B cell (primary cell): ENCODE measurements at regions not wholly inside any gene's neighbourhood (a gene's known extent, or its start where the extent isn't known, plus 50 kb on each side); places are given as distances from the start of the nearest gene placed in this dataset.

ENCODE experiments used
- ATAC-seq: fragments of 200-7000 bp; cut with Tn5 transposase; one replicate; pipeline ENCODE4 v1.10.0; 2021; ENCODE audit warnings: low read depth, mild to moderate bottlenecking, moderate number of reproducible peaks, moderate library complexity
- CTCF ChIA-PET: fragments of 350-600 bp; sonication (Branson Sonifier 250); formaldehyde crosslinking; loops from one replicate; lab custom pipeline; 2021; ENCODE audit warnings: antibody characterized with exemption, inconsistent platforms; lab: Charles Lee
- POLR2A ChIA-PET: fragments of 350-600 bp; sonication (Branson Sonifier 250); formaldehyde crosslinking; loops from one replicate; lab custom pipeline; 2021; ENCODE audit warnings: antibody characterized with exemption; lab: Charles Lee
- DNase-seq: peaks from one replicate; pipeline ENCODE4 v3.0.0; 2013
- H2AFZ ChIP-seq: 2 replicates; pipeline ENCODE4 v1.6.1; 2012; ENCODE audit warnings: mild to moderate bottlenecking, low read depth, low read length; ENCODE audit not compliant: insufficient read depth, poor library complexity, severe bottlenecking
- H3K27ac ChIP-seq, 2 donors: 1 replicate in 1 of 2; 2 replicates in 1 of 2; pipeline ENCODE4 v1.5.1; 2012 to 2013; ENCODE audit warnings: low read length in 2 of 2, mild to moderate bottlenecking in 2 of 2, moderate library complexity in 1 of 2
- H3K27me3 ChIP-seq, 4 experiments: fragments of 200-600 bp in 1 of 4; sonication (generic) in 1 of 4; replicated peaks in 1 of 4; 1 replicate in 2 of 4; 2 replicates in 2 of 4; pipeline versions ENCODE4 v1.6.1 to v1.7.0; 2013 to 2016; ENCODE audit warnings: low read length in 3 of 4, mild to moderate bottlenecking in 2 of 4, mixed read lengths in 1 of 4, moderate library complexity in 1 of 4; ENCODE audit not compliant: insufficient read depth in 4 of 4, control insufficient read depth in 3 of 4; ENCODE audit errors: control extremely low read depth in 1 of 4
- H3K36me3 ChIP-seq, 2 experiments: replicated peaks in 1 of 2; 1 replicate in 1 of 2; 2 replicates in 1 of 2; pipeline versions ENCODE4 v1.6.1 to v1.7.1; 2013; ENCODE audit warnings: low read length in 1 of 2; ENCODE audit not compliant: insufficient read depth in 2 of 2, control insufficient read depth in 1 of 2; ENCODE audit errors: control extremely low read depth in 1 of 2, extremely low read depth in 1 of 2
- H3K4me1 ChIP-seq, 2 donors: fragments of 200-600 bp in 1 of 2; sonication (generic) in 1 of 2; 1 replicate in 1 of 2; 2 replicates in 1 of 2; pipeline versions ENCODE4 v1.5.1 to v1.6.1; 2013 to 2017; ENCODE audit warnings: low read length in 2 of 2; ENCODE audit not compliant: control insufficient read depth in 2 of 2, insufficient read depth in 2 of 2
- H3K4me2 ChIP-seq: replicated peaks from 2 replicates; pipeline ENCODE3; 2012; ENCODE audit warnings: mild to moderate bottlenecking, low read depth, low read length; ENCODE audit not compliant: poor library complexity, severe bottlenecking
- H3K4me3 ChIP-seq, 5 experiments: fragments of 200-600 bp in 1 of 5; sonication (generic) in 1 of 5; 1 replicate in 3 of 5; 2 replicates in 2 of 5; pipeline versions ENCODE4 v1.5.1 to v1.7.0; 2011 to 2016; ENCODE audit warnings: low read length in 4 of 5, mild to moderate bottlenecking in 4 of 5, low read depth in 2 of 5, control low read depth in 1 of 5, moderate library complexity in 1 of 5; ENCODE audit not compliant: insufficient read depth in 1 of 5; ENCODE audit errors: control extremely low read depth in 1 of 5, extremely low read depth in 1 of 5
- H3K79me2 ChIP-seq: fragments of 200-600 bp; sonication (generic); one replicate; pipeline ENCODE4 v1.6.0; 2016; ENCODE audit warnings: low read length; ENCODE audit not compliant: control insufficient read depth, insufficient read depth
- H3K9ac ChIP-seq: fragments of 200-600 bp; sonication (generic); 2 replicates; pipeline ENCODE4 v1.6.1; 2017; ENCODE audit warnings: mild to moderate bottlenecking, low read length, moderate library complexity
- H3K9me3 ChIP-seq, 3 donors: one replicate each; pipeline versions ENCODE4 v1.6.1 to v1.7.1; 2013; ENCODE audit warnings: low read length in 2 of 3; ENCODE audit not compliant: control insufficient read depth in 2 of 3, insufficient read depth in 1 of 3; ENCODE audit errors: control extremely low read depth in 1 of 3
- H4K20me1 ChIP-seq: 2 replicates; pipeline ENCODE4 v1.6.0; 2012; ENCODE audit warnings: mild to moderate bottlenecking, low read length; ENCODE audit not compliant: insufficient read depth, control insufficient read depth, poor library complexity, severe bottlenecking
- H3K27ac Mint-ChIP-seq: one replicate; pipeline ENCODE4 v1.8.0; 2021; ENCODE audit warnings: mixed read lengths
- H3K27me3 Mint-ChIP-seq: one replicate; pipeline ENCODE4 v1.8.0; 2021; ENCODE audit warnings: mixed read lengths
- H3K4me1 Mint-ChIP-seq: one replicate; pipeline ENCODE4 v1.8.0; 2021; ENCODE audit warnings: mixed read lengths
- H3K4me3 Mint-ChIP-seq: one replicate; pipeline ENCODE4 v1.8.0; 2021; ENCODE audit warnings: mixed read lengths
- H3K9me3 Mint-ChIP-seq: one replicate; pipeline ENCODE4 v1.8.0; 2022; ENCODE audit warnings: mixed read lengths; ENCODE audit not compliant: insufficient read depth
- CTCF ChIP-seq: fragments of 200-600 bp; IDR thresholded peaks from one replicate; pipeline ENCODE4 v1.8.0; 2022; ENCODE audit warnings: antibody characterized with exemption, mild to moderate bottlenecking
- EZH2 ChIP-seq: IDR thresholded peaks from 2 replicates; pipeline ENCODE4 v1.6.1; 2012; ENCODE audit warnings: borderline replicate concordance, low read depth, mild to moderate bottlenecking, moderate library complexity, low read length; ENCODE audit not compliant: insufficient read depth, poor library complexity, severe bottlenecking
- WGBS: methylation state at CpG from one replicate; pipeline ENCODE4 v1.1.5; 2013; ENCODE audit warnings: missing lambda C conversion rate; ENCODE audit not compliant: insufficient coverage; 5-methylcytosine and 5-hydroxymethylcytosine counted together
- intact Hi-C: fragments of 100-400 bp; cut with micrococcal nuclease; formaldehyde crosslinking; loops from one replicate; pipeline ENCODE4 v1.10.0; 2022

- Histone ChIP-seq H3K27me3 (no peaks in the 10 kb centered on the region), H4K20me1 (no peaks in the 10 kb centered on the region), H3K4me3 (no peak overlapping the region), H3K9ac (no peak overlapping the region), H2AFZ (no peak overlapping the region), H3K27ac (no peak overlapping the region), H3K4me1 (no peaks in the 10 kb centered on the region), H3K4me2 (no peak overlapping the region), H3K79me2 (no peaks in the 10 kb centered on the region), H3K36me3 (no peaks in the 10 kb centered on the region), H3K9me3 (peaks cover 0 to 1% (median 0%) of the 10 kb centered on the region in 3 donors)
- no peak for ATAC-seq
- POLR2A ChIA-PET: no interaction called here
- intact Hi-C loops: no loop called here
- CTCF ChIA-PET: no interaction called here
- no peak for DNase-seq
- WGBS: 91% methylated on average over 15 of the region's 15 CpGs
- H3K4me3 Mint-ChIP-seq: no peak overlapping the region
- no peak for TF ChIP-seq EZH2
- TF ChIP-seq CTCF: no peak
- H3K27ac Mint-ChIP-seq: no peak overlapping the region
- no peaks in the 10 kb centered on the region for H3K4me1 Mint-ChIP-seq
- peaks cover 5% of the 10 kb centered on the region for H3K9me3 Mint-ChIP-seq
- H3K27me3 Mint-ChIP-seq: no peaks in the 10 kb centered on the region
Observed at GRCh38 chr13:68023838-68024581, 793.9 kb upstream of the PCDH9 start.

GRCh38 chr13:68019901-68020300, 789.8 kb upstream of the PCDH9 start:
- POLR2A ChIA-PET: no interaction called here
- intact Hi-C loops: no loop called here

More at GRCh38 chr13:68019901-68020300, 789.8 kb upstream of the PCDH9 start:
- Histone ChIP-seq H3K4me3 (no peak overlapping the region), H2AFZ (no peak overlapping the region), H3K79me2 (no peaks in the 10 kb centered on the region), H3K4me2 (no peak overlapping the region), H3K27ac (no peak overlapping the region), H3K9me3 (peaks cover 0 to 1% (median 0%) of the 10 kb centered on the region in 3 donors), H4K20me1 (no peaks in the 10 kb centered on the region), H3K27me3 (no peaks in the 10 kb centered on the region), H3K36me3 (no peaks in the 10 kb centered on the region), H3K9ac (no peak overlapping the region), H3K4me1 (no peaks in the 10 kb centered on the region)
- H3K4me1 Mint-ChIP-seq: no peaks in the 10 kb centered on the region
- no peak overlapping the region for H3K4me3 Mint-ChIP-seq
- no peak for TF ChIP-seq EZH2
- TF ChIP-seq CTCF: no peak
- H3K27ac Mint-ChIP-seq: no peak overlapping the region
- CTCF ChIA-PET: no interaction called here
- peaks cover 5% of the 10 kb centered on the region for H3K9me3 Mint-ChIP-seq
- WGBS: no CpG with 5 or more reads among the region's 1 CpG
- no peak for DNase-seq
- ATAC-seq: no peak
- H3K27me3 Mint-ChIP-seq: no peaks in the 10 kb centered on the region
